Gastrocnemius medialis (tissue), 4 donors: ENCODE measurements at regions not wholly inside any gene's neighbourhood (a gene's known extent, or its start where the extent isn't known, plus 50 kb on each side); places are given as distances from the start of the nearest gene placed in this dataset.

Experiments
- ATAC-seq, 2 donors: fragments of 150-250 bp; one replicate each; pipeline ENCODE4 v1.9.1; 2016
- DNase-seq, 2 donors: peaks; one replicate each; pipeline ENCODE4 v3.0.0-alpha.2; 2019
- H3K27ac ChIP-seq, 4 donors: fragments of 200-600 bp; sonication (generic); 1 replicate in 1 of 4; 2 replicates in 3 of 4; pipeline ENCODE4 v1.5.1; 2016 to 2018; ENCODE audit warnings: mild to moderate bottlenecking in 2 of 4, moderate library complexity in 1 of 4
- H3K27me3 ChIP-seq, 3 donors: fragments of 200-600 bp; sonication (generic) in 2 of 3; 1 replicate in 1 of 3; 2 replicates in 2 of 3; pipeline versions ENCODE4 v1.5.1 to v1.6.0; 2016 to 2019; ENCODE audit warnings: mild to moderate bottlenecking in 1 of 3, moderate library complexity in 1 of 3
- H3K36me3 ChIP-seq, 2 donors: fragments of 200-600 bp; sonication (generic) in 1 of 2; one replicate each; pipeline ENCODE4 v1.5.1; 2017 to 2018
- H3K4me1 ChIP-seq, 2 donors: fragments of 200-600 bp; sonication (generic) in 1 of 2; one replicate each; pipeline ENCODE4 v1.5.1; 2016 to 2017; ENCODE audit warnings: mild to moderate bottlenecking in 2 of 2
- H3K4me3 ChIP-seq, 4 donors: fragments of 200-600 bp; sonication (generic) in 3 of 4; 1 replicate in 1 of 4; 2 replicates in 3 of 4; pipeline ENCODE4 v1.5.1; 2016 to 2019; ENCODE audit warnings: mild to moderate bottlenecking in 2 of 4
- H3K9me3 ChIP-seq, 3 donors: fragments of 200-600 bp; sonication (generic) in 2 of 3; 1 replicate in 1 of 3; 2 replicates in 2 of 3; pipeline ENCODE4 v1.5.1; 2016 to 2019
- POLR2A ChIP-seq, 2 donors: fragments of 450-650 bp; IDR thresholded peaks; one replicate each; pipeline ENCODE4 v1.6.1; 2017; ENCODE audit warnings: antibody characterized with exemption in 2 of 2, mild to moderate bottlenecking in 2 of 2, moderate library complexity in 2 of 2
- in situ Hi-C, 4 donors: fragments of 200-750 bp; cut with MboI; loops; one replicate each; pipeline versions ENCODE4 v1.15.0 to v1.8.0; 2017; ENCODE audit warnings: low sequenced_read_pairs in 4 of 4
- intact Hi-C: fragments of 100-400 bp; cut with DNase I; formaldehyde crosslinking; loops from one replicate; pipeline ENCODE4 v1.15.1; 2023; ENCODE audit warnings: low total_unique reads
- TF ChIP-seq, protein P1 (sequence below), 5 experiments: fragments of 450-650 bp in 3 of 5; fragments of 200-600 bp in 2 of 5; sonication (generic) in 2 of 5; IDR thresholded peaks in 4 of 5; conservative IDR thresholded peaks in 1 of 5; 1 replicate in 4 of 5; 2 replicates in 1 of 5; pipeline ENCODE4 v1.5.1; 2016 to 2019; ENCODE audit warnings: antibody characterized with exemption in 5 of 5, mild to moderate bottlenecking in 3 of 5, moderate library complexity in 3 of 5

- H3K36me3 ChIP-seq: no peaks in the 10 kb centered on the region
- H3K27me3 ChIP-seq: no peaks in the 10 kb centered on the region
- DNase-seq (no peak), ATAC-seq (no peak)
- H3K4me1 ChIP-seq: no peaks in the 10 kb centered on the region
- no peak overlapping the region for H3K4me3 ChIP-seq
- in situ Hi-C loops (loop anchor here in 1 of 4 donors (25.0 kb wide), 1 partner anchor 1659 kb away; the partner anchor contains the start of gene CDH11), intact Hi-C loops (no loop called here)
- no peaks in the 10 kb centered on the region for H3K9me3 ChIP-seq
- no peak overlapping the region for H3K27ac ChIP-seq
- no peak for TF ChIP-seq POLR2A (IDR thresholded peaks at IDR 0.05)
Measured at GRCh38 chr16:63453261-63453660, 1417.0 kb upstream of the CDH8 start.

DNA sequence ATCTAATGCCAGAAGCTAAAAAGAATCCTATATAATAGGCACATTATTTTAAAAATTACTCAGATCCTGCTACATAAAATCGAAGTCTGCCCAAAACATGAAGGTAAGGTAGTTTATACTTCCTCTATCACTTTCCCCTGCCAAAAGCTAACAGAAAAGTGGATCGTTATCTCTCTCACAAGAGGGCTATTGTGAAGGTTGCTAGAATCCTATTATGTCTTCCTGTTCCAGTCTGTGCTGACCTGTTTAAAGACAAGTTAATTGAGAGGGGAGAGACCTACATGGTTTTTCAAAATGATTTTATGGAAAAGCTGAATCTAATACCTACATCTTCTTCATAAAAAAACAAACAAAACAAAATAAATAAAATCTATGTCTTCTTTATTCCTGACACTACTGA, 1410.9 kb upstream of the CDH8 start:
- no peak overlapping the region for H3K4me3 ChIP-seq
- intact Hi-C loops: no loop called here
- no peaks in the 10 kb centered on the region for H3K9me3 ChIP-seq
- no peaks in the 10 kb centered on the region for H3K4me1 ChIP-seq
- H3K36me3 ChIP-seq: no peaks in the 10 kb centered on the region
- TF ChIP-seq, protein P1, sequence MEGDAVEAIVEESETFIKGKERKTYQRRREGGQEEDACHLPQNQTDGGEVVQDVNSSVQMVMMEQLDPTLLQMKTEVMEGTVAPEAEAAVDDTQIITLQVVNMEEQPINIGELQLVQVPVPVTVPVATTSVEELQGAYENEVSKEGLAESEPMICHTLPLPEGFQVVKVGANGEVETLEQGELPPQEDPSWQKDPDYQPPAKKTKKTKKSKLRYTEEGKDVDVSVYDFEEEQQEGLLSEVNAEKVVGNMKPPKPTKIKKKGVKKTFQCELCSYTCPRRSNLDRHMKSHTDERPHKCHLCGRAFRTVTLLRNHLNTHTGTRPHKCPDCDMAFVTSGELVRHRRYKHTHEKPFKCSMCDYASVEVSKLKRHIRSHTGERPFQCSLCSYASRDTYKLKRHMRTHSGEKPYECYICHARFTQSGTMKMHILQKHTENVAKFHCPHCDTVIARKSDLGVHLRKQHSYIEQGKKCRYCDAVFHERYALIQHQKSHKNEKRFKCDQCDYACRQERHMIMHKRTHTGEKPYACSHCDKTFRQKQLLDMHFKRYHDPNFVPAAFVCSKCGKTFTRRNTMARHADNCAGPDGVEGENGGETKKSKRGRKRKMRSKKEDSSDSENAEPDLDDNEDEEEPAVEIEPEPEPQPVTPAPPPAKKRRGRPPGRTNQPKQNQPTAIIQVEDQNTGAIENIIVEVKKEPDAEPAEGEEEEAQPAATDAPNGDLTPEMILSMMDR (IDR thresholded peaks at IDR 0.05 in 4 of 5, conservative IDR thresholded peaks at IDR 0.05 in 1 of 5): no peak
- TF ChIP-seq POLR2A (IDR thresholded peaks at IDR 0.05): no peak
- in situ Hi-C loops: no loop called here
- no peaks in the 10 kb centered on the region for H3K27me3 ChIP-seq
- no peak for ATAC-seq
- H3K27ac ChIP-seq: no peak overlapping the region
- no peak for DNase-seq

DNA sequence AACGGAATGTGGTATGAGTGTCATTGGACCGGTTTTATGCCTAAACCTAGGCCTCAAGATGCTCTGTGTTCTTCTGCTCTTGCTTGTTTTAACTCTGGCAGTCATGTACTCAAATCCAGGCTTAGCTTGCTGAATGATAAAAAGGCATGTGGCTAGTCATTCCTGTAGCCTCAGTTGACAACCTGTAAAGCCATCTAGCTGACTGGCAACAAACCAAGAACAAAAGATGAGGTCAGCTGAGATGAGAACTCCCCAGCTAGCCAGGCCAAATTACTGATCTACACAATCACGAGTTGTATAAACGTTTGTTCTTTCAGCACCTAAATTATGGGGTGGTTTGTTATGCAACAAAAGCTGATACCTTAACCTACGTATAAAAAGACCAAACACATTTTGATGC, 1406.0 kb upstream of the CDH8 start:
- no peaks in the 10 kb centered on the region for H3K4me1 ChIP-seq
- H3K27ac ChIP-seq: no peak overlapping the region
- H3K36me3 ChIP-seq: no peaks in the 10 kb centered on the region
- ATAC-seq: no peak
- intact Hi-C loops: no loop called here
- TF ChIP-seq, protein P1 (IDR thresholded peaks at IDR 0.05 in 4 of 5, conservative IDR thresholded peaks at IDR 0.05 in 1 of 5): no peak
- TF ChIP-seq POLR2A (IDR thresholded peaks at IDR 0.05): no peak
- no peaks in the 10 kb centered on the region for H3K27me3 ChIP-seq
- DNase-seq: no peak
- H3K9me3 ChIP-seq: no peaks in the 10 kb centered on the region
- in situ Hi-C loops: no loop called here
- H3K4me3 ChIP-seq: no peak overlapping the region

DNA sequence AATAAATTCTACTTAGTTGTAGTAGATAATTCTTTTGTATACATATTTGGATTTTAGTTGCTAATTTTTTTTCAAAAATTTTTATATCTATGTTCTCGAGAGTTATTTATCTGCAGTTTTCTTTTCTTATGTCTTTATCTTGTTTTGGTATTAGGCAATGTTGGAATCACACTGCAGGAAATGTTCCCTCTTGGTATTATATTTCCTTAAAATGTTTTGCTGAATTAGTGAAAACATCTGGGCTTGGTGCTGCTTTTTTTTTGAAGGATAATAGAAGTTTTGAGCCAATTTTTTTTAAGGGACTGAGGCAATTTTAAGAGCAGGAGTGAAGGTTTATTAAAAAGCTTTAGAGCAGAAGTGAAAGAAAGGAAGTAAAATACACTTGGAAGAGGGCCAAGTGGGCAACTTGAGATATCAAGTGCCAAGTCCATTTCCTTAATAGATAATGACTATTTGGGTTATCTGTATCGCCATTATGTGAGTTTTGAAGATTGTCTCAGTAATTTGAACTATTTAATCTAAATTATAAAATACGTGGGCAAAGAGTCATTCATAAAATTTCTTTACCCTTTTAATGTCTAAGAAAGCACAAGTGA, 1390.1 kb upstream of the CDH8 start:
- H3K27ac ChIP-seq: no peak overlapping the region
- DNase-seq: no peak
- in situ Hi-C loops (no loop called here), intact Hi-C loops (no loop called here)
- no peaks in the 10 kb centered on the region for H3K9me3 ChIP-seq
- H3K36me3 ChIP-seq: no peaks in the 10 kb centered on the region
- H3K4me1 ChIP-seq: no peaks in the 10 kb centered on the region
- no peak overlapping the region for H3K4me3 ChIP-seq
- ATAC-seq: no peak
- no peaks in the 10 kb centered on the region for H3K27me3 ChIP-seq
- no peak for TF ChIP-seq POLR2A (IDR thresholded peaks at IDR 0.05)
- TF ChIP-seq, protein P1 (IDR thresholded peaks at IDR 0.05 in 4 of 5, conservative IDR thresholded peaks at IDR 0.05 in 1 of 5): no peak

DNA sequence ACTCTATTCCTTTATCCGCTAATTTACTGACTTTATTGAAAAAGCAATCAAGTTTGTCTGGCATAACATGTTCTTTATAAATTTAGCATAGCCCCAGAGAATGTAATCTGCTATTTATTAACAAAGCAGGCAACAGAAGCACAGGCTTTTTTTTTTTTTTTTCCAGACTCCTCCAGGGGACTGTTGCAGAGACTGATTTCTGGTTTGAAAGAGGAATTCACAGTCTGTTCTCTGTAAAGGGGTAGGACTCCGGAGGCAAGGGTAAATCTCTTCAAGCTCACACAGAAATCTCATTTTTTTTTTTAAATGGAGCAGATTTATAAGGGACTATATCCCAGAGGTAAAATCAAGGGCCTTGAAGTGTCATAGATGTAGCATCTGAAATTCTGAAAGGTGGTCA, 1386.5 kb upstream of the CDH8 start:
- H3K27ac ChIP-seq: no peak overlapping the region

More for the DNA sequence above, 1386.5 kb upstream of the CDH8 start:
- TF ChIP-seq POLR2A (IDR thresholded peaks at IDR 0.05): no peak
- TF ChIP-seq, protein P1 (IDR thresholded peaks at IDR 0.05 in 4 of 5, conservative IDR thresholded peaks at IDR 0.05 in 1 of 5): no peak
- Histone ChIP-seq H3K4me3 (no peak overlapping the region), H3K27me3 (no peaks in the 10 kb centered on the region), H3K4me1 (no peaks in the 10 kb centered on the region), H3K9me3 (no peaks in the 10 kb centered on the region), H3K36me3 (no peaks in the 10 kb centered on the region)
- intact Hi-C loops (no loop called here), in situ Hi-C loops (no loop called here)
- no peak for ATAC-seq
- no peak for DNase-seq
